H9 (cell line): ENCODE measurements at regions not wholly inside any gene's neighbourhood (a gene's known extent, or its start where the extent isn't known, plus 50 kb on each side); places are given as distances from the start of the nearest gene placed in this dataset.
"Not testable (repeated sequence)": the region's sequence is repeated elsewhere in the genome, so short reads cannot be mapped to it uniquely, and the experiment has no call there.

Source experiments
- DNase-seq: peaks from one replicate; pipeline ENCODE4 v3.0.0-alpha.2; 2017
- H2AFZ ChIP-seq: one replicate; pipeline ENCODE4 v1.6.1; 2013; ENCODE audit warnings: mild to moderate bottlenecking, low read length, control low read depth, moderate library complexity
- H2AK5ac ChIP-seq: 2 replicates; pipeline ENCODE4 v1.6.1; 2013; ENCODE audit warnings: low read length, control low read depth, mixed read lengths; ENCODE audit not compliant: insufficient read length
- H2BK120ac ChIP-seq: one replicate; pipeline ENCODE4 v1.6.1; 2013; ENCODE audit warnings: low read depth, mild to moderate bottlenecking, low read length, control low read depth, inconsistent platforms; ENCODE audit not compliant: poor library complexity, severe bottlenecking
- H2BK12ac ChIP-seq: 2 replicates; pipeline ENCODE4 v1.6.1; 2013; ENCODE audit warnings: low read length, control low read depth, mixed read lengths, low read depth; ENCODE audit not compliant: insufficient read length
- H2BK15ac ChIP-seq: 2 replicates; pipeline ENCODE4 v1.6.1; 2013; ENCODE audit warnings: low read depth, low read length, control low read depth
- H2BK20ac ChIP-seq: one replicate; pipeline ENCODE4 v1.6.1; 2013; ENCODE audit warnings: low read depth, mild to moderate bottlenecking, low read length, control low read depth, inconsistent platforms; ENCODE audit not compliant: poor library complexity, severe bottlenecking
- H2BK5ac ChIP-seq: 2 replicates; pipeline ENCODE4 v1.6.1; 2013; ENCODE audit warnings: low read length, control low read depth, mixed read lengths; ENCODE audit not compliant: insufficient read length
- H3K14ac ChIP-seq: 2 replicates; pipeline ENCODE4 v1.6.1; 2013; ENCODE audit warnings: low read length, control low read depth; ENCODE audit not compliant: insufficient read depth
- H3K18ac ChIP-seq: 2 replicates; pipeline ENCODE4 v1.6.1; 2013; ENCODE audit warnings: low read depth, mild to moderate bottlenecking, mixed read lengths, low read length, control low read depth; ENCODE audit not compliant: insufficient read length
- H3K23ac ChIP-seq: 2 replicates; pipeline ENCODE4 v1.6.1; 2013; ENCODE audit warnings: low read length, control low read depth, mixed read lengths, low read depth; ENCODE audit not compliant: insufficient read length
- H3K23me2 ChIP-seq: 2 replicates; pipeline ENCODE4 v1.6.1; 2013; ENCODE audit warnings: low read depth, mild to moderate bottlenecking, mixed read lengths, low read length, control low read depth; ENCODE audit not compliant: insufficient read length, poor library complexity, severe bottlenecking
- H3K27ac ChIP-seq: 2 replicates; pipeline ENCODE4 v1.5.1; 2013; ENCODE audit warnings: low read length, control low read depth, mixed read lengths, low read depth; ENCODE audit not compliant: insufficient read length
- H3K27me3 ChIP-seq: 2 replicates; pipeline ENCODE4 v1.6.1; 2013; ENCODE audit warnings: low read length, control low read depth, inconsistent platforms; ENCODE audit not compliant: insufficient read depth
- H3K4ac ChIP-seq: 2 replicates; pipeline ENCODE4 v1.6.1; 2013; ENCODE audit warnings: low read depth, mild to moderate bottlenecking, control low read depth, inconsistent platforms, low read length, moderate library complexity
- H3K4me1 ChIP-seq: 2 replicates; pipeline ENCODE4 v1.6.1; 2013; ENCODE audit warnings: low read length, control low read depth, inconsistent platforms; ENCODE audit not compliant: insufficient read depth
- H3K4me2 ChIP-seq: 2 replicates; pipeline ENCODE4 v1.6.1; 2013; ENCODE audit warnings: low read length, control low read depth, mixed read lengths; ENCODE audit not compliant: insufficient read length, insufficient read depth
- H3K56ac ChIP-seq: 2 replicates; pipeline ENCODE4 v1.6.1; 2013; ENCODE audit warnings: low read depth, mild to moderate bottlenecking, mixed read lengths, low read length, control low read depth; ENCODE audit not compliant: insufficient read length
- H3K79me1 ChIP-seq: 2 replicates; pipeline ENCODE4 v1.6.1; 2013; ENCODE audit warnings: low read depth, mild to moderate bottlenecking, moderate library complexity, low read length, control low read depth, inconsistent platforms; ENCODE audit not compliant: insufficient read depth, poor library complexity, severe bottlenecking
- H3K79me2 ChIP-seq: 2 replicates; pipeline ENCODE4 v1.6.1; 2013; ENCODE audit warnings: low read length, control low read depth, inconsistent platforms; ENCODE audit not compliant: insufficient read depth
- H3K9ac ChIP-seq: 2 replicates; pipeline ENCODE4 v1.6.1; 2013; ENCODE audit warnings: low read length, control low read depth, mixed read lengths; ENCODE audit not compliant: insufficient read length; ENCODE audit errors: extremely low read depth
- H3K9me3 ChIP-seq: one replicate; pipeline ENCODE4 v1.6.1; 2013; ENCODE audit warnings: low read depth, low read length, inconsistent platforms; ENCODE audit not compliant: control insufficient read depth
- H3T11ph ChIP-seq: one replicate; pipeline ENCODE4 v1.6.1; 2013; ENCODE audit warnings: mild to moderate bottlenecking, low read length, control low read depth, inconsistent platforms
- H4K20me1 ChIP-seq: one replicate; pipeline ENCODE4 v1.6.1; 2013; ENCODE audit not compliant: control insufficient read depth, insufficient read length, insufficient read depth
- H4K5ac ChIP-seq: 2 replicates; pipeline ENCODE4 v1.6.1; 2013; ENCODE audit warnings: low read depth, mild to moderate bottlenecking, mixed read lengths, low read length, control low read depth; ENCODE audit not compliant: insufficient read length
- H4K8ac ChIP-seq: replicated peaks from 2 replicates; pipeline ENCODE4 v1.6.1; 2013; ENCODE audit warnings: low read length, control low read depth, mixed read lengths, low read depth; ENCODE audit not compliant: insufficient read length
- H4K91ac ChIP-seq: 2 replicates; pipeline ENCODE4 v1.6.1; 2013; ENCODE audit warnings: low read depth, mild to moderate bottlenecking, moderate library complexity, mixed read lengths, low read length, control low read depth; ENCODE audit not compliant: insufficient read length
- H3K27ac Mint-ChIP-seq, 3 experiments: 2 replicates in 2 of 3; 3 replicates in 1 of 3; pipeline ENCODE4 v1.8.0; 2020 to 2021; ENCODE audit warnings: mixed read lengths in 3 of 3, mild to moderate bottlenecking in 1 of 3, moderate library complexity in 1 of 3
- H3K27me3 Mint-ChIP-seq: 2 replicates; pipeline ENCODE4 v1.8.0; 2021; ENCODE audit warnings: low read depth, mild to moderate bottlenecking, moderate library complexity, mixed read lengths
- H3K36me3 Mint-ChIP-seq, 3 experiments: 2 replicates in 2 of 3; 3 replicates in 1 of 3; pipeline ENCODE4 v1.8.0; 2020 to 2021; ENCODE audit warnings: low read depth in 3 of 3, mixed read lengths in 3 of 3; ENCODE audit not compliant: insufficient read depth in 1 of 3
- H3K4me1 Mint-ChIP-seq, 2 experiments: 2 replicates each; pipeline ENCODE4 v1.8.0; 2020; ENCODE audit warnings: mixed read lengths in 2 of 2
- H3K4me3 Mint-ChIP-seq, 2 experiments: 2 replicates in 1 of 2; 3 replicates in 1 of 2; pipeline ENCODE4 v1.8.0; 2020 to 2021; ENCODE audit warnings: mild to moderate bottlenecking in 2 of 2, mixed read lengths in 2 of 2, moderate library complexity in 1 of 2
- H3K9me3 Mint-ChIP-seq, 2 experiments: 2 replicates in 1 of 2; 3 replicates in 1 of 2; pipeline ENCODE4 v1.8.0; 2020; ENCODE audit warnings: mild to moderate bottlenecking in 2 of 2, mixed read lengths in 2 of 2, moderate library complexity in 1 of 2
- CTCF ChIP-seq: fragments of 200-600 bp; sonication (generic); conservative IDR thresholded peaks from 3 replicates; pipeline ENCODE4 v1.8.0; 2021; ENCODE audit warnings: antibody characterized with exemption, mild to moderate bottlenecking
- WGBS: extraction: QIAGEN DNeasy Blood & Tissue Kit; methylation state at CpG from one replicate; pipeline ENCODE4 v1.1.7; 2013; ENCODE audit warnings: missing lambda C conversion rate, low lambda C conversion rate, mixed read lengths; ENCODE audit not compliant: insufficient read length; ENCODE audit errors: extremely low coverage; 5-methylcytosine and 5-hydroxymethylcytosine counted together

- not testable (repeated sequence) for H2AK5ac ChIP-seq, H3K9ac ChIP-seq, H3K9me3 Mint-ChIP-seq, H3K4me1 ChIP-seq, H2BK12ac ChIP-seq, H3K56ac ChIP-seq, H3K27ac ChIP-seq, H3K14ac ChIP-seq, H4K20me1 ChIP-seq, H4K91ac ChIP-seq, H3K23ac ChIP-seq, H4K8ac ChIP-seq, H3K4me2 ChIP-seq, H2BK15ac ChIP-seq, H3K23me2 ChIP-seq, H2BK5ac ChIP-seq, H3T11ph ChIP-seq, H3K4ac ChIP-seq, H3K27me3 ChIP-seq, H4K5ac ChIP-seq, H2BK120ac ChIP-seq, H3K79me2 ChIP-seq, H3K36me3 Mint-ChIP-seq, H3K9me3 ChIP-seq, H2BK20ac ChIP-seq, H3K79me1 ChIP-seq, H3K27ac Mint-ChIP-seq, H3K4me3 Mint-ChIP-seq, H3K18ac ChIP-seq, H2AFZ ChIP-seq
- DNase-seq = peak; percentile 88
- WGBS = no CpG with 5 or more reads among the region's 13 CpGs
- Mint-ChIP-seq H3K4me1 (peaks cover 3 to 12% of the 10 kb centered on the region in 2 experiments; a peak in 3 of 4 replicates), H3K27me3 (peaks cover 17% of the 10 kb centered on the region)
- peak; percentile 85 for TF ChIP-seq CTCF
Measured at GRCh38 chr15:77875066-77875721, 202.3 kb downstream of the TBC1D2B start.
